ENCODE measurements at regions not wholly inside any gene's neighbourhood (a gene's known extent, or its start where the extent isn't known, plus 50 kb on each side); places are given as distances from the start of the nearest gene placed in this dataset.

GRCh38 chr14:23725980-23726710 is 90.0 kb downstream of the DHRS2 start:
- Histone ChIP-seq H3K9me3 (replicated peaks in 1 of 2; ENCODE audit: control insufficient read depth in 1 of 2, insufficient read depth in 1 of 2, low read length in 2 of 2) (no peaks in the 10 kb centered on the region), H2AFZ (ENCODE audit: insufficient read depth, low read depth, low read length, poor library complexity, severe bottlenecking) (no peak overlapping the region), H3K36me3 (replicated peaks in 1 of 2; ENCODE audit: control insufficient read depth in 1 of 2, insufficient read depth in 2 of 2, low read length in 2 of 2) (no peaks in the 10 kb centered on the region), H4K20me1 (ENCODE audit: insufficient read depth, low read length) (no peaks in the 10 kb centered on the region), H3K4me2 (replicated peaks; ENCODE audit: extremely low read depth, low read length, poor library complexity, severe bottlenecking) (no peak overlapping the region), H3K79me2 (ENCODE audit: insufficient read depth, low read length) (no peaks in the 10 kb centered on the region), H3K9ac (ENCODE audit: insufficient read depth, low read length, poor library complexity, severe bottlenecking) (no peak overlapping the region), H3K4me3 (replicated peaks in 1 of 3; ENCODE audit: low read depth in 2 of 3, low read length in 3 of 3) (no peak overlapping the region), H3K27me3 (ENCODE audit: control insufficient read depth in 2 of 2, insufficient read depth in 2 of 2, low read length in 2 of 2) (no peaks in the 10 kb centered on the region), H3K27ac (ENCODE audit: low read depth in 1 of 2, low read length in 2 of 2) (no peak overlapping the region), H3K4me1 (ENCODE audit: control insufficient read depth in 1 of 2, insufficient read depth in 2 of 2, low read length in 2 of 2) (no peaks in the 10 kb centered on the region)
- Mint-ChIP-seq H3K4me1 (no peaks in the 10 kb centered on the region), H3K27ac (no peak overlapping the region), H3K9me3 (peaks cover 0 to 2% (median 0%) of the 10 kb centered on the region in 7 donors), H3K27me3 (ENCODE audit: low read depth in 3 of 3) (peaks cover 0 to 3% (median 1%) of the 10 kb centered on the region in 3 donors), H3K4me3 (no peak overlapping the region), H3K36me3 (no peaks in the 10 kb centered on the region)
- WGBS (ENCODE audit: insufficient coverage): 83% methylated on average over 11 of the region's 16 CpGs
- no peak for DNase-seq
- intact Hi-C loops (cut with micrococcal nuclease): loop anchor here (5.0 kb wide), 2 partner anchors 186 to 201 kb away; no protein-coding TSS in a partner anchor
- TF ChIP-seq, protein P1, sequence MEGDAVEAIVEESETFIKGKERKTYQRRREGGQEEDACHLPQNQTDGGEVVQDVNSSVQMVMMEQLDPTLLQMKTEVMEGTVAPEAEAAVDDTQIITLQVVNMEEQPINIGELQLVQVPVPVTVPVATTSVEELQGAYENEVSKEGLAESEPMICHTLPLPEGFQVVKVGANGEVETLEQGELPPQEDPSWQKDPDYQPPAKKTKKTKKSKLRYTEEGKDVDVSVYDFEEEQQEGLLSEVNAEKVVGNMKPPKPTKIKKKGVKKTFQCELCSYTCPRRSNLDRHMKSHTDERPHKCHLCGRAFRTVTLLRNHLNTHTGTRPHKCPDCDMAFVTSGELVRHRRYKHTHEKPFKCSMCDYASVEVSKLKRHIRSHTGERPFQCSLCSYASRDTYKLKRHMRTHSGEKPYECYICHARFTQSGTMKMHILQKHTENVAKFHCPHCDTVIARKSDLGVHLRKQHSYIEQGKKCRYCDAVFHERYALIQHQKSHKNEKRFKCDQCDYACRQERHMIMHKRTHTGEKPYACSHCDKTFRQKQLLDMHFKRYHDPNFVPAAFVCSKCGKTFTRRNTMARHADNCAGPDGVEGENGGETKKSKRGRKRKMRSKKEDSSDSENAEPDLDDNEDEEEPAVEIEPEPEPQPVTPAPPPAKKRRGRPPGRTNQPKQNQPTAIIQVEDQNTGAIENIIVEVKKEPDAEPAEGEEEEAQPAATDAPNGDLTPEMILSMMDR (IDR thresholded peaks at IDR 0.05): no peak

DNA sequence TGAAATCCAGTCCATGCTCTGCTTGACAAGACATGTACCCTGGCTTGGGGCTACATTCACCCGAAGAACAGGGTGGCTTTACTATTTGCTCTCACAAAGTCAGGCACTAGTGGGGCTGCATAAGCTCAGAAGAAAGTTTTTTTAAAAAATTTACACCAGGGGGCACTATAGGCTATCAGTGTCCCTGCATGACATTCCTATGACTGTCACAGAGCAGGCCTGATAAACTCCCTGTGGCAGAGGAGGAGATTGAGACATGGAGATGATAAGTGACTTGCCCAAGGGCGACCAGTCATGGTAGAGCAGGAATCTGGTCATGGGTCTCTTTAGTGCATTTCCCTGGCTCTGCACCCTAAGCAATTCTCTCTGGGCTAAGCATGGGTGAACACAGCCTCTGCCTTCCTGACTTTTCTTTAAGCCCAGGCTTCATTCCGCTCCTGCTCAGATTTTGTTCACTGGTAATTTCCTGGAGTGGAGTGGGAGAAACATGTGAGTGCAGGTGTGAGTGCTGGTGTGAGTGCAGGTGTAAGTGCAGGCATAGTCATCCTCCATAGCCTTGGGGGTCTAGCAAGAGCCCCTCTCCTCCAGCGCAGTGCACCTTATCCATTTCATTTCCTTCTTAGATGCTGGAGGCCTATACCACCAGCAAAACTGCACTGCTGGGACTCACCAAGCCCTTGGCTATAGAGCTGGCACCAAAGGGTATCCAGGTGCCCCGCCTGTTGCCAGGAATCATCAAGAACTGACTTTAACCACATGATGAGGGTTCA is 91.6 kb downstream of the DHRS2 start:
- H3K27me3 Mint-ChIP-seq (ENCODE audit: low read depth in 3 of 3): peaks cover 0 to 3% (median 1%) of the 10 kb centered on the region in 3 donors
- no peaks in the 10 kb centered on the region for H4K20me1 ChIP-seq (ENCODE audit: insufficient read depth, low read length)
- no peaks in the 10 kb centered on the region for H3K9me3 ChIP-seq (replicated peaks in 1 of 2; ENCODE audit: control insufficient read depth in 1 of 2, insufficient read depth in 1 of 2, low read length in 2 of 2)
- no peak overlapping the region for H3K4me3 Mint-ChIP-seq
- H3K9me3 Mint-ChIP-seq: peaks cover 0 to 2% (median 0%) of the 10 kb centered on the region in 7 donors
- no peak overlapping the region for H2AFZ ChIP-seq (ENCODE audit: insufficient read depth, low read depth, low read length, poor library complexity, severe bottlenecking)
- no peak overlapping the region for H3K27ac ChIP-seq (ENCODE audit: low read depth in 1 of 2, low read length in 2 of 2)
- H3K36me3 Mint-ChIP-seq: no peaks in the 10 kb centered on the region
- no peak overlapping the region for H3K27ac Mint-ChIP-seq
- no peaks in the 10 kb centered on the region for H3K36me3 ChIP-seq (replicated peaks in 1 of 2; ENCODE audit: control insufficient read depth in 1 of 2, insufficient read depth in 2 of 2, low read length in 2 of 2)
- no peaks in the 10 kb centered on the region for H3K79me2 ChIP-seq (ENCODE audit: insufficient read depth, low read length)
- H3K9ac ChIP-seq (ENCODE audit: insufficient read depth, low read length, poor library complexity, severe bottlenecking): no peak overlapping the region
- H3K4me1 Mint-ChIP-seq: no peaks in the 10 kb centered on the region
- no peaks in the 10 kb centered on the region for H3K27me3 ChIP-seq (ENCODE audit: control insufficient read depth in 2 of 2, insufficient read depth in 2 of 2, low read length in 2 of 2)
- H3K4me2 ChIP-seq (replicated peaks; ENCODE audit: extremely low read depth, low read length, poor library complexity, severe bottlenecking): no peak overlapping the region
- peak; percentile 9 to 24 (median 18) for DNase-seq
- H3K4me1 ChIP-seq (ENCODE audit: control insufficient read depth in 1 of 2, insufficient read depth in 2 of 2, low read length in 2 of 2): no peaks in the 10 kb centered on the region
- WGBS (ENCODE audit: insufficient coverage): 79% methylated on average over 4 of the region's 5 CpGs
- TF ChIP-seq, protein P1 (IDR thresholded peaks at IDR 0.05): peak; percentile 60
- intact Hi-C loops (cut with micrococcal nuclease): loop anchor here (5.0 kb wide), 2 partner anchors 185 to 200 kb away; no protein-coding TSS in a partner anchor
- H3K4me3 ChIP-seq (replicated peaks in 1 of 3; ENCODE audit: low read depth in 2 of 3, low read length in 3 of 3): no peak overlapping the region

All from CD14-positive monocyte (primary cell).